ENCODE measurements at regions not wholly inside any gene's neighbourhood (a gene's known extent, or its start where the extent isn't known, plus 50 kb on each side); places are given as distances from the start of the nearest gene placed in this dataset.

- POLR2A ChIA-PET, result no interaction called here
- TF ChIP-seq ELF4 (IDR thresholded peaks at IDR 0.05), result no peak
- TF ChIP-seq FOXM1 (IDR thresholded peaks at IDR 0.05; ENCODE audit: borderline replicate concordance), result no peak
- TF ChIP-seq CTBP1 (IDR thresholded peaks at IDR 0.05; ENCODE audit: borderline replicate concordance), result no peak
- DNase-seq (ENCODE audit: extremely low spot score), result no peak
- CTCF ChIA-PET, result no interaction called here
Measured at GRCh38 chr12:87254381-87255030, 774.7 kb downstream of the C12orf50 start.

- POLR2A ChIA-PET, result no interaction called here
- no peak for TF ChIP-seq FOXK2 (IDR thresholded peaks at IDR 0.05)
- TF ChIP-seq TARDBP (IDR thresholded peaks at IDR 0.05), result no peak
- TF ChIP-seq L3MBTL2 (conservative IDR thresholded peaks at IDR 0.05), result no peak
- no peak for TF ChIP-seq ARNT (IDR thresholded peaks at IDR 0.05)
- TF ChIP-seq SP1 (IDR thresholded peaks at IDR 0.05), result no peak
- no peak for TF ChIP-seq SUZ12 (IDR thresholded peaks at IDR 0.05)
- no peak for TF ChIP-seq FOXM1 (IDR thresholded peaks at IDR 0.05; ENCODE audit: borderline replicate concordance)
- no peak for TF ChIP-seq BHLHE40 (IDR thresholded peaks at IDR 0.05; ENCODE audit: borderline replicate concordance)
- TF ChIP-seq LEF1 (IDR thresholded peaks at IDR 0.05; ENCODE audit: borderline replicate concordance), result no peak
- no peak for TF ChIP-seq ZNF384 (IDR thresholded peaks at IDR 0.05)
- TF ChIP-seq ELF4 (IDR thresholded peaks at IDR 0.05), result no peak
- TF ChIP-seq HDGF (IDR thresholded peaks at IDR 0.05; ENCODE audit: borderline replicate concordance), result no peak
- no peak for TF ChIP-seq CTBP1 (IDR thresholded peaks at IDR 0.05; ENCODE audit: borderline replicate concordance)
- no peak for TF ChIP-seq PKNOX1 (IDR thresholded peaks at IDR 0.05)
- no peak for TF ChIP-seq FOXA1 (IDR thresholded peaks at IDR 0.05)
- TF ChIP-seq NFRKB (IDR thresholded peaks at IDR 0.05), result no peak
- CTCF ChIA-PET, result no interaction called here
- no peak for DNase-seq (ENCODE audit: extremely low spot score)
Measured at GRCh38 chr12:87253157-87253556, 776.0 kb downstream of the C12orf50 start.

DNA sequence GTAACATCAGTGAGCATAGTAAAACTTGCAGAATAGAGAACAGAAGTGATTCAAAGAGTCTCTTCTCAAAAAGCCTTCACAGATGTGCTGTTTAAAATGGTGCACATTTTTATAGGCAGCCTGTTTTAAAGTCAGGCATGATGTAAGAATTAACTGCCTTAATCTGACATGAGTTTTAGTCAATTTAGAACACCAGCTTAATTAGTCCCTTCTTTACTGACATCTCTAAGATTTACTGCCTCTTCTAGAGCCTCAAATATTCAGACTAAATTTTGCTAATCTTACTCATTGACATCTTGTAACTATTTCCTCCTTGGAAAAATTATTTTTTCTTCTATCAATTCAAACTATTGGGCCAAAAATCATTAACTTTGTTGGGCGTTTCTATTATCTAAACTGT, 782.5 kb downstream of the C12orf50 start:
- POLR2A ChIA-PET, result no interaction called here
- CTCF ChIA-PET, result no interaction called here
- no peak for TF ChIP-seq ZNF384 (IDR thresholded peaks at IDR 0.05)
- no peak for TF ChIP-seq SP1 (IDR thresholded peaks at IDR 0.05)
- TF ChIP-seq BHLHE40 (IDR thresholded peaks at IDR 0.05; ENCODE audit: borderline replicate concordance), result no peak
- no peak for TF ChIP-seq ARNT (IDR thresholded peaks at IDR 0.05)
- TF ChIP-seq ELF4 (IDR thresholded peaks at IDR 0.05), result no peak
- no peak for TF ChIP-seq PKNOX1 (IDR thresholded peaks at IDR 0.05)
- TF ChIP-seq CTBP1 (IDR thresholded peaks at IDR 0.05; ENCODE audit: borderline replicate concordance), result no peak
- TF ChIP-seq HDGF (IDR thresholded peaks at IDR 0.05; ENCODE audit: borderline replicate concordance), result no peak
- no peak for TF ChIP-seq SUZ12 (IDR thresholded peaks at IDR 0.05)
- TF ChIP-seq FOXM1 (IDR thresholded peaks at IDR 0.05; ENCODE audit: borderline replicate concordance), result no peak
- no peak for TF ChIP-seq FOXA1 (IDR thresholded peaks at IDR 0.05)
- DNase-seq (ENCODE audit: extremely low spot score), result no peak

DNA sequence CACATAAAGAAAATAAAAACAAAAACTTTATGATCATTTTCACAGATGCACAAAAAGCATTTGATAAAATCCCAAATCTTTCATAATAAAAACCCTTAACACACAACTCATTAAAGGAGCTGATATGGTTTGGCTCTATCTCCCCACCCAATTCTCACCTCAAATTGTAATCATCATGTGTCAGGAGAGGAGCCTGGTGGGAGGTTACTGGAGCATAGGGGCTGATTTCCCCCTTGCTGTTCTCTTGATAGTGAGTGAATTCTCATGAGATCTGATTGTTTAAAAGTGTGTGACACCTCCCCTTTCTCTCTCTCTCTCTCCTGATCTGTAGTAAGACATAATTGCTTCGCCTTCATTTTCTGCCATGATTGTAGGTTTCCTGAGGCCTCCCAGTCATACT, 790.7 kb downstream of the C12orf50 start:
- DNase-seq (ENCODE audit: extremely low spot score), result no peak
- CTCF ChIA-PET, result no interaction called here
- TF ChIP-seq BHLHE40 (IDR thresholded peaks at IDR 0.05; ENCODE audit: borderline replicate concordance) (no peak), FOXK2 (IDR thresholded peaks at IDR 0.05) (no peak), PKNOX1 (IDR thresholded peaks at IDR 0.05) (no peak), LEF1 (IDR thresholded peaks at IDR 0.05; ENCODE audit: borderline replicate concordance) (no peak), SP1 (IDR thresholded peaks at IDR 0.05) (no peak), TARDBP (IDR thresholded peaks at IDR 0.05) (no peak), ELF4 (IDR thresholded peaks at IDR 0.05) (no peak), SUZ12 (IDR thresholded peaks at IDR 0.05) (no peak), FOXA1 (IDR thresholded peaks at IDR 0.05) (no peak), ZNF384 (IDR thresholded peaks at IDR 0.05) (no peak), FOXM1 (IDR thresholded peaks at IDR 0.05; ENCODE audit: borderline replicate concordance) (no peak), ARNT (IDR thresholded peaks at IDR 0.05) (no peak), L3MBTL2 (conservative IDR thresholded peaks at IDR 0.05) (no peak), CTBP1 (IDR thresholded peaks at IDR 0.05; ENCODE audit: borderline replicate concordance) (no peak), NFRKB (IDR thresholded peaks at IDR 0.05) (no peak), HDGF (IDR thresholded peaks at IDR 0.05; ENCODE audit: borderline replicate concordance) (no peak)
- POLR2A ChIA-PET, result no interaction called here

GRCh38 chr12:87234898-87235297, 794.3 kb downstream of the C12orf50 start:
- ChIA-PET POLR2A (no interaction called here), CTCF (interaction anchor here (0.6 kb wide), 1 partner anchor 62 kb away, joined by 4 read pairs; no protein-coding TSS in a partner anchor)
- DNase-seq (ENCODE audit: extremely low spot score), result no peak
- TF ChIP-seq NFRKB (IDR thresholded peaks at IDR 0.05) (no peak), ELF4 (IDR thresholded peaks at IDR 0.05) (no peak), PKNOX1 (IDR thresholded peaks at IDR 0.05) (no peak), BHLHE40 (IDR thresholded peaks at IDR 0.05; ENCODE audit: borderline replicate concordance) (no peak), L3MBTL2 (conservative IDR thresholded peaks at IDR 0.05) (no peak), LEF1 (IDR thresholded peaks at IDR 0.05; ENCODE audit: borderline replicate concordance) (no peak), FOXK2 (IDR thresholded peaks at IDR 0.05) (no peak), FOXM1 (IDR thresholded peaks at IDR 0.05; ENCODE audit: borderline replicate concordance) (no peak), TARDBP (IDR thresholded peaks at IDR 0.05) (no peak)

- no peak for TF ChIP-seq LEF1 (IDR thresholded peaks at IDR 0.05; ENCODE audit: borderline replicate concordance)
- TF ChIP-seq L3MBTL2 (conservative IDR thresholded peaks at IDR 0.05), result no peak
- ChIA-PET CTCF (interaction anchor here (0.7 kb wide), 1 partner anchor 18 kb away, joined by 3 read pairs; no protein-coding TSS in a partner anchor), POLR2A (no interaction called here)
- no peak for DNase-seq (ENCODE audit: extremely low spot score)
Measured at GRCh38 chr12:87233671-87234070, 795.5 kb downstream of the C12orf50 start.

Measured in HEK293T (cell line).